K562 (cell line): ENCODE measurements at regions not wholly inside any gene's neighbourhood (a gene's known extent, or its start where the extent isn't known, plus 50 kb on each side); places are given as distances from the start of the nearest gene placed in this dataset.

Experiments used
- ATAC-seq: fragments of 200-7000 bp; cut with Tn5 transposase; 3 replicates; pipeline ENCODE4 v1.9.1; 2020; ENCODE audit warnings: moderate library complexity
- BruUV-seq: library from RNA; stranded (reverse); fragments of 400-500 nt; replicated peaks from 2 replicates; lab custom pipeline; 2021; lab: Mats Ljungman, UMichigan
- CTCF ChIA-PET: fragments of 300-600 bp; formaldehyde crosslinking; extraction: SDS; loops from one replicate; lab custom pipeline; 2021; ENCODE audit warnings: low intra/inter-chr PET ratio; lab: Yijun Ruan, JAX
- POLR2A ChIA-PET: fragments of 300-600, 350-650 bp; sonication (Branson Sonifier 250); formaldehyde crosslinking; extraction: SDS; loops from one replicate; lab custom pipeline; 2021; ENCODE audit warnings: antibody characterized with exemption, inconsistent platforms; lab: Yijun Ruan, JAX
- DNase-seq, 4 experiments: peaks; one replicate each; pipeline versions ENCODE4 v3.0.0 to v3.0.0-alpha.2; 2011 to 2018; ENCODE audit warnings: low spot score in 3 of 4, mixed read lengths in 3 of 4; ENCODE audit errors: extremely low read depth in 1 of 4
- FAIRE-seq: peaks from 2 replicates; lab custom pipeline; 2011; peaks lifted over from hg19 to GRCh38; lab: Jason Lieb, UNC
- H2AFZ ChIP-seq: 2 replicates; pipeline ENCODE4 v1.6.0; 2011; ENCODE audit warnings: low read depth, low read length, control low read depth, inconsistent platforms
- H3K27ac ChIP-seq: fragments of 200-600 bp; 3 replicates; pipeline ENCODE4 v1.8.0; 2011; ENCODE audit warnings: low read depth, mild to moderate bottlenecking, control low read depth, inconsistent platforms, low read length, moderate library complexity, mixed read lengths; ENCODE audit errors: extremely low read depth
- H3K27me3 ChIP-seq, 2 experiments: fragments of 300-600 bp in 1 of 2; 2 replicates in 1 of 2; 3 replicates in 1 of 2; pipeline versions ENCODE4 v1.6.0 to v1.8.0; 2011; ENCODE audit warnings: inconsistent platforms in 2 of 2, low read length in 2 of 2, mild to moderate bottlenecking in 1 of 2, mixed read lengths in 1 of 2, moderate library complexity in 1 of 2; ENCODE audit not compliant: control insufficient read depth in 2 of 2, insufficient read depth in 2 of 2
- H3K36me3 ChIP-seq: fragments of 300-600 bp; 3 replicates; pipeline ENCODE4 v1.8.0; 2011; ENCODE audit warnings: mild to moderate bottlenecking, low read length, inconsistent platforms; ENCODE audit not compliant: control insufficient read depth, insufficient read depth
- H3K4me1 ChIP-seq, 2 experiments: fragments of 200-600 bp in 1 of 2; replicated peaks in 1 of 2; 2 replicates in 1 of 2; 3 replicates in 1 of 2; pipeline versions ENCODE4 v1.5.1 to v1.8.0; 2011; ENCODE audit warnings: inconsistent platforms in 2 of 2, low read length in 2 of 2, mild to moderate bottlenecking in 1 of 2, mixed read lengths in 1 of 2, moderate library complexity in 1 of 2; ENCODE audit not compliant: control insufficient read depth in 2 of 2, insufficient read depth in 2 of 2
- H3K4me2 ChIP-seq: 2 replicates; pipeline ENCODE4 v1.6.1; 2011; ENCODE audit warnings: low read length, control low read depth, inconsistent platforms, mixed read lengths; ENCODE audit not compliant: insufficient read depth
- H3K4me3 ChIP-seq: fragments of 200-600 bp; sonication (generic), shearing (Covaris generic); 2 replicates; pipeline ENCODE4 v1.5.1; 2016; ENCODE audit warnings: control low read depth, inconsistent platforms
- H3K79me2 ChIP-seq: fragments of 200-600 bp; 3 replicates; pipeline ENCODE4 v1.8.0; 2011; ENCODE audit warnings: low read length, inconsistent platforms; ENCODE audit not compliant: control insufficient read depth, insufficient read depth
- H3K9ac ChIP-seq, 2 experiments: 2 replicates each; pipeline versions ENCODE4 v1.6.0 to v1.6.1; 2011; ENCODE audit warnings: low read depth in 2 of 2, low read length in 2 of 2, control low read depth in 1 of 2, inconsistent platforms in 1 of 2, mild to moderate bottlenecking in 1 of 2, mixed read lengths in 1 of 2; ENCODE audit not compliant: insufficient read depth in 1 of 2
- H3K9me1 ChIP-seq: one replicate; pipeline ENCODE4 v1.6.0; 2011; ENCODE audit warnings: inconsistent platforms, mild to moderate bottlenecking, low read length, moderate library complexity; ENCODE audit not compliant: control insufficient read depth, insufficient read depth
- H3K9me3 ChIP-seq: replicated peaks from 2 replicates; pipeline ENCODE4 v1.5.1; 2011; ENCODE audit warnings: low read depth, low read length, inconsistent platforms; ENCODE audit not compliant: control insufficient read depth, insufficient read depth
- H4K20me1 ChIP-seq: replicated peaks from 2 replicates; pipeline ENCODE4 v1.6.1; 2011; ENCODE audit warnings: low read length, inconsistent platforms, mixed read lengths; ENCODE audit not compliant: control insufficient read depth, insufficient read depth
- HSF4 ChIP-seq: fragments of 250-450 bp; sonication (Bioruptor Pico); IDR thresholded peaks from 2 replicates; pipeline ENCODE4 v2.1.2; 2022; ENCODE audit warnings: mild to moderate bottlenecking, moderate library complexity, borderline replicate concordance
- LCOR ChIP-seq: sonication (generic); formaldehyde crosslinking; IDR thresholded peaks from 2 replicates; pipeline ENCODE4 v1.8.0; 2022; ENCODE audit warnings: mild to moderate bottlenecking, missing genetic modification reagents
- NCOR1 ChIP-seq: fragments of 450-650 bp; IDR thresholded peaks from 2 replicates; pipeline ENCODE4 v1.6.1; 2016; ENCODE audit warnings: mild to moderate bottlenecking, moderate library complexity
- NFRKB ChIP-seq: fragments of 450-650 bp; IDR thresholded peaks from 2 replicates; pipeline ENCODE4 v1.6.1; 2016; ENCODE audit warnings: low read depth
- NR0B1 ChIP-seq: fragments of 450-650 bp; IDR thresholded peaks from one replicate; pipeline ENCODE4 v1.6.1; 2018; ENCODE audit warnings: mild to moderate bottlenecking, moderate library complexity; ENCODE audit not compliant: partially characterized antibody
- PCBP1 ChIP-seq: fragments of 200-400 bp; formaldehyde crosslinking; IDR thresholded peaks from 2 replicates; pipeline ENCODE4 v1.6.1; 2018; ENCODE audit warnings: mild to moderate bottlenecking, low read depth, low read length; ENCODE audit not compliant: poor library complexity, severe bottlenecking
- SMAD1 ChIP-seq: fragments of 150-350 bp; IDR thresholded peaks from 2 replicates; pipeline ENCODE4 v1.6.1; 2014; ENCODE audit warnings: low read length, low read depth; ENCODE audit not compliant: partially characterized antibody
- TRIM25 ChIP-seq: fragments of 450-650 bp; IDR thresholded peaks from 2 replicates; pipeline ENCODE4 v1.7.0; 2016; ENCODE audit warnings: borderline replicate concordance
- ZEB2 ChIP-seq: fragments of 450-650 bp; IDR thresholded peaks from 2 replicates; pipeline ENCODE4 v1.6.1; 2016
- WGBS: fragments of 100-300 bp; shearing (Covaris generic); methylation state at CpG from one replicate; pipeline ENCODE4 v1.1.6; 2016; ENCODE audit warnings: low coverage, mixed read lengths; ENCODE audit not compliant: insufficient coverage; ENCODE audit errors: missing lambda C conversion rate; 5-methylcytosine and 5-hydroxymethylcytosine counted together
- in situ Hi-C: fragments of 300-500 bp; cut with MboI; formaldehyde crosslinking; loops from 4 replicates; pipeline ENCODE4 v1.15.0; 2018; ENCODE audit warnings: inconsistent platforms, mixed read lengths
- intact Hi-C: fragments of 100-400 bp; cut with micrococcal nuclease; formaldehyde crosslinking; loops from 2 replicates; pipeline ENCODE4 v1.14.2; 2022
- TF ChIP-seq, protein P1 (sequence below): IDR thresholded peaks from 3 replicates; pipeline ENCODE4 v1.6.1; 2011; ENCODE audit warnings: borderline replicate concordance, mild to moderate bottlenecking; ENCODE audit not compliant: insufficient read length, insufficient read depth

DNA sequence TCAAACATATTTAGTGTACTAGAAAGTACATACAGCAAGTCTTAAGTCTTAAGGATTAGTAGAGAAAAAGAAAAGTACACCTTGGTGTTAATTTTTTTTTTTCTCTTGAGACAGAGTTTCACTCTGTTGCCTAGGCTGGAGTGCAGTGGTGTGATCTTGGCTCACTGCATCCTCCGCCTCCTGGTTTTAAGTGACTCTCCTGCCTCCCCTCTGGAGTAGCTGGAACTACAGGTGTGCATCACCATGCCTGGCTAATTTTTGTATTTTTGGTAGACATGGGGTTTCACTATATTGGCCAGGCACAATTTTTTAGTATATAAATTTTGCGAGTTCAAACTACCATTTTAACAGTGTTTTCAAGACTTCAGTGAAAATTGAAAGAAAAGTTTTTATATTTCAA, 1941.1 kb upstream of the CDH6 start (continued):
- TF ChIP-seq, protein P1, sequence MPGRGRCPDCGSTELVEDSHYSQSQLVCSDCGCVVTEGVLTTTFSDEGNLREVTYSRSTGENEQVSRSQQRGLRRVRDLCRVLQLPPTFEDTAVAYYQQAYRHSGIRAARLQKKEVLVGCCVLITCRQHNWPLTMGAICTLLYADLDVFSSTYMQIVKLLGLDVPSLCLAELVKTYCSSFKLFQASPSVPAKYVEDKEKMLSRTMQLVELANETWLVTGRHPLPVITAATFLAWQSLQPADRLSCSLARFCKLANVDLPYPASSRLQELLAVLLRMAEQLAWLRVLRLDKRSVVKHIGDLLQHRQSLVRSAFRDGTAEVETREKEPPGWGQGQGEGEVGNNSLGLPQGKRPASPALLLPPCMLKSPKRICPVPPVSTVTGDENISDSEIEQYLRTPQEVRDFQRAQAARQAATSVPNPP = no peak

- H3K36me3 ChIP-seq = no peaks in the 10 kb centered on the region
- WGBS = 5% methylated on average over 2 of the region's 2 CpGs
- intact Hi-C loops (no loop called here), in situ Hi-C loops (no loop called here)
- TF ChIP-seq PCBP1 (no peak), ZEB2 (no peak), NFRKB (no peak), NR0B1 (no peak), TRIM25 (no peak), NCOR1 (no peak), SMAD1 (no peak), HSF4 (CRISPR knock-in tag) (no peak), LCOR (CRISPR knock-in tag) (no peak)
- ATAC-seq (no peak), FAIRE-seq (peak; percentile 49), DNase-seq (no peak)
- H4K20me1 ChIP-seq = no peaks in the 10 kb centered on the region
- H3K27me3 ChIP-seq = no peaks in the 10 kb centered on the region
- no TSS peak for BruUV-seq
- no peak overlapping the region for H3K4me2 ChIP-seq
- no peaks in the 10 kb centered on the region for H3K9me3 ChIP-seq
- no peaks in the 10 kb centered on the region for H3K79me2 ChIP-seq
- H2AFZ ChIP-seq = no peak overlapping the region
- H3K27ac ChIP-seq = no peak overlapping the region
- H3K9me1 ChIP-seq = no peaks in the 10 kb centered on the region
- H3K9ac ChIP-seq = no peak overlapping the region
- no peak overlapping the region for H3K4me3 ChIP-seq
- POLR2A ChIA-PET = no interaction called here
- H3K4me1 ChIP-seq = no peaks in the 10 kb centered on the region
- CTCF ChIA-PET = no interaction called here
Observed at GRCh38 chr5:29247346-29248028, 1946.0 kb upstream of the CDH6 start.
